ENCODE measurements at regions not wholly inside any gene's neighbourhood (a gene's known extent, or its start where the extent isn't known, plus 50 kb on each side); places are given as distances from the start of the nearest gene placed in this dataset.

- TF ChIP-seq, protein P1, sequence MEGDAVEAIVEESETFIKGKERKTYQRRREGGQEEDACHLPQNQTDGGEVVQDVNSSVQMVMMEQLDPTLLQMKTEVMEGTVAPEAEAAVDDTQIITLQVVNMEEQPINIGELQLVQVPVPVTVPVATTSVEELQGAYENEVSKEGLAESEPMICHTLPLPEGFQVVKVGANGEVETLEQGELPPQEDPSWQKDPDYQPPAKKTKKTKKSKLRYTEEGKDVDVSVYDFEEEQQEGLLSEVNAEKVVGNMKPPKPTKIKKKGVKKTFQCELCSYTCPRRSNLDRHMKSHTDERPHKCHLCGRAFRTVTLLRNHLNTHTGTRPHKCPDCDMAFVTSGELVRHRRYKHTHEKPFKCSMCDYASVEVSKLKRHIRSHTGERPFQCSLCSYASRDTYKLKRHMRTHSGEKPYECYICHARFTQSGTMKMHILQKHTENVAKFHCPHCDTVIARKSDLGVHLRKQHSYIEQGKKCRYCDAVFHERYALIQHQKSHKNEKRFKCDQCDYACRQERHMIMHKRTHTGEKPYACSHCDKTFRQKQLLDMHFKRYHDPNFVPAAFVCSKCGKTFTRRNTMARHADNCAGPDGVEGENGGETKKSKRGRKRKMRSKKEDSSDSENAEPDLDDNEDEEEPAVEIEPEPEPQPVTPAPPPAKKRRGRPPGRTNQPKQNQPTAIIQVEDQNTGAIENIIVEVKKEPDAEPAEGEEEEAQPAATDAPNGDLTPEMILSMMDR (IDR thresholded peaks at IDR 0.05 in 8 of 11, conservative IDR thresholded peaks at IDR 0.05 in 3 of 11) = no peak
- TF ChIP-seq POLR2AphosphoS5 (IDR thresholded peaks at IDR 0.05) = no peak
- TF ChIP-seq POLR2A (IDR thresholded peaks at IDR 0.05) = no peak
These were observed 152.2 kb downstream of the ASMT start for GRCh38 chrX:1767026-1767425.

Data from spleen (tissue), 7 donors.